Lower leg skin (tissue), 3 donors: ENCODE measurements at regions not wholly inside any gene's neighbourhood (a gene's known extent, or its start where the extent isn't known, plus 50 kb on each side); places are given as distances from the start of the nearest gene placed in this dataset.

Experiments used
- POLR2A ChIP-seq, 2 donors: fragments of 450-650 bp; IDR thresholded peaks; one replicate each; pipeline ENCODE4 v1.6.1; 2016 to 2017; ENCODE audit warnings: antibody characterized with exemption in 2 of 2, mild to moderate bottlenecking in 1 of 2, moderate library complexity in 1 of 2
- TF ChIP-seq, protein P1 (sequence below), 3 donors: fragments of 450-650 bp; IDR thresholded peaks; one replicate each; pipeline ENCODE4 v1.5.1; 2016; ENCODE audit warnings: antibody characterized with exemption in 3 of 3, mild to moderate bottlenecking in 3 of 3, moderate library complexity in 2 of 3

DNA sequence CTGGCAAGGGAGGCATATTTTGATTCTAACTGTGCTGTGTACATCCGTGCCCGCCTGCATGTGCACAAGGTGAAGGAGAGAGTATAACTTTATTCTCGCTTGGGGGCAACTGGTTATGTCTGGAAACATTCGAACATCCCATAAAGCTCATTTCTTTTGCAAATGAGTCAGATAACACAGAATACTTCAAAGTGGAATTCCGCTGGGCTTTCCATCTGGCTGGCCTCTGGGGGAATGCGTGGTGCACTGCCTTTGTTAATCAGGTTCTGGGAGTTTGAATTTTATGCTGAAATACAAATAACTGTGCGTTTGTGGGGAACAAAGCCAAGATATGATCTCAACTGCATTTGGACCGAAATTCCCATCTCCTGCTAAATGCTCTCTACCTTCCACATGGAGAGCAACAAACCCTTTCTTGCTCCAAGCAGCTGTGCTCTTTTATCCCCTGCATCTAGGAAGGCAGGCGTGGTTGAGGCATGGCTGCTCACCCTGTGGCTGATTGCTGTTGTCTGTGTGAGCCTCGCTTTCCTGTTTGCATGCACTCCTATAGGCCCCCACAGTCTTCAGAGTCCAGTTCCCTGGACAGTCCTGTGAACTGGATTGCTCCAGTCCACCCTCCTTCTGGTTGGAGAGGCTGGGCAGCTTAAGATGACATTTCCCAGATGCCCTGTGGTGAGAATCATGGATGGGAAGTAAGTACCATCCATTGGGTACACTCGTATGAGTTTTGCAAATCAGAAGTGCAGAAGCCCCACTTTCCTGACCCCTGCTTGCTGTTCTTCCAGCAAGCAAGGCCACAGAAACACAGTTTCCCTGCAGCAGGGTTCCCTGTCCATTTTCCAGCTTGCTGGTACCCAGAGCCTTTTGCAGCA is 82.9 kb upstream of the ALDH1B1 start:
- TF ChIP-seq POLR2A (IDR thresholded peaks at IDR 0.05), result no peak
- TF ChIP-seq, protein P1, sequence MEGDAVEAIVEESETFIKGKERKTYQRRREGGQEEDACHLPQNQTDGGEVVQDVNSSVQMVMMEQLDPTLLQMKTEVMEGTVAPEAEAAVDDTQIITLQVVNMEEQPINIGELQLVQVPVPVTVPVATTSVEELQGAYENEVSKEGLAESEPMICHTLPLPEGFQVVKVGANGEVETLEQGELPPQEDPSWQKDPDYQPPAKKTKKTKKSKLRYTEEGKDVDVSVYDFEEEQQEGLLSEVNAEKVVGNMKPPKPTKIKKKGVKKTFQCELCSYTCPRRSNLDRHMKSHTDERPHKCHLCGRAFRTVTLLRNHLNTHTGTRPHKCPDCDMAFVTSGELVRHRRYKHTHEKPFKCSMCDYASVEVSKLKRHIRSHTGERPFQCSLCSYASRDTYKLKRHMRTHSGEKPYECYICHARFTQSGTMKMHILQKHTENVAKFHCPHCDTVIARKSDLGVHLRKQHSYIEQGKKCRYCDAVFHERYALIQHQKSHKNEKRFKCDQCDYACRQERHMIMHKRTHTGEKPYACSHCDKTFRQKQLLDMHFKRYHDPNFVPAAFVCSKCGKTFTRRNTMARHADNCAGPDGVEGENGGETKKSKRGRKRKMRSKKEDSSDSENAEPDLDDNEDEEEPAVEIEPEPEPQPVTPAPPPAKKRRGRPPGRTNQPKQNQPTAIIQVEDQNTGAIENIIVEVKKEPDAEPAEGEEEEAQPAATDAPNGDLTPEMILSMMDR (IDR thresholded peaks at IDR 0.05), result no peak
